Left ventricle myocardium inferior (tissue), 1 donor: ENCODE measurements at regions not wholly inside any gene's neighbourhood (a gene's known extent, or its start where the extent isn't known, plus 50 kb on each side); places are given as distances from the start of the nearest gene placed in this dataset.

Experiments used
- DNase-seq: peaks from one replicate; pipeline ENCODE4 v3.0.0-alpha.2; 2020
- H3K27ac ChIP-seq: fragments of 200-600 bp; replicated peaks from 2 replicates; pipeline ENCODE4 v1.8.0; 2021
- H3K27me3 ChIP-seq: fragments of 200-600 bp; 2 replicates; pipeline ENCODE4 v1.8.0; 2021; ENCODE audit warnings: low read depth
- H3K36me3 ChIP-seq: fragments of 200-600 bp; 2 replicates; pipeline ENCODE4 v1.8.0; 2021
- H3K4me1 ChIP-seq: fragments of 200-600 bp; 2 replicates; pipeline ENCODE4 v1.8.0; 2021
- H3K4me3 ChIP-seq: fragments of 200-600 bp; 2 replicates; pipeline ENCODE4 v1.8.0; 2021; ENCODE audit warnings: mild to moderate bottlenecking, moderate library complexity
- H3K9me3 ChIP-seq: fragments of 200-600 bp; replicated peaks from 2 replicates; pipeline ENCODE4 v1.8.0; 2021
- intact Hi-C: fragments of 100-400 bp; cut with micrococcal nuclease; formaldehyde crosslinking; loops from one replicate; pipeline ENCODE4 v1.11.0; 2022
- TF ChIP-seq, protein P1 (sequence below): fragments of 200-600 bp; IDR thresholded peaks from 2 replicates; pipeline ENCODE4 v1.8.0; 2021; ENCODE audit warnings: antibody characterized with exemption, mild to moderate bottlenecking, borderline replicate concordance
- donor health status: DM: no; HTN: yes; CAD: no; lungs with severe emphysema.

DNA sequence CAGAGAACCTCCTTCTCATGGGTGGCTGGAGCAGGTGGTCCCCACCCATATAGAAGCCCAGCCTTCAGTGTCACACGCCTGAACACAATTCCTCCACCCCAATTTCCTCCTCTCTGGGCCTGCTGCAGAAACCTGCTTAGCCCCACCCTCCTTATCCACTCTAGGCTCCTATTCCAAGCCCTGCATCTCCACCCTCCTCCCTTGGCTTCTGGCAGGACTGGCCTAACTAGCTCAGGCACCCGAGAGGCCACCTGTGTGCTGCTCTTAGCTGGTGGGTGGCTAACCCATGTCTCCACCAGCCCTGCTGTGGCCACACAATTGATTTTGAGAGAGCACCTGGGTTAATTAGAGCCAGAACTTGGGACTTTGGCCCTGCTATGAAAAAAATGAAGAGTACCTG, 77.3 kb upstream of the ATP10B start:
- Histone ChIP-seq H3K36me3 (no peaks in the 10 kb centered on the region), H3K27me3 (no peaks in the 10 kb centered on the region), H3K4me3 (no peak overlapping the region), H3K27ac (no peak overlapping the region), H3K4me1 (no peaks in the 10 kb centered on the region), H3K9me3 (no peaks in the 10 kb centered on the region)
- DNase-seq = no peak
- TF ChIP-seq, protein P1, sequence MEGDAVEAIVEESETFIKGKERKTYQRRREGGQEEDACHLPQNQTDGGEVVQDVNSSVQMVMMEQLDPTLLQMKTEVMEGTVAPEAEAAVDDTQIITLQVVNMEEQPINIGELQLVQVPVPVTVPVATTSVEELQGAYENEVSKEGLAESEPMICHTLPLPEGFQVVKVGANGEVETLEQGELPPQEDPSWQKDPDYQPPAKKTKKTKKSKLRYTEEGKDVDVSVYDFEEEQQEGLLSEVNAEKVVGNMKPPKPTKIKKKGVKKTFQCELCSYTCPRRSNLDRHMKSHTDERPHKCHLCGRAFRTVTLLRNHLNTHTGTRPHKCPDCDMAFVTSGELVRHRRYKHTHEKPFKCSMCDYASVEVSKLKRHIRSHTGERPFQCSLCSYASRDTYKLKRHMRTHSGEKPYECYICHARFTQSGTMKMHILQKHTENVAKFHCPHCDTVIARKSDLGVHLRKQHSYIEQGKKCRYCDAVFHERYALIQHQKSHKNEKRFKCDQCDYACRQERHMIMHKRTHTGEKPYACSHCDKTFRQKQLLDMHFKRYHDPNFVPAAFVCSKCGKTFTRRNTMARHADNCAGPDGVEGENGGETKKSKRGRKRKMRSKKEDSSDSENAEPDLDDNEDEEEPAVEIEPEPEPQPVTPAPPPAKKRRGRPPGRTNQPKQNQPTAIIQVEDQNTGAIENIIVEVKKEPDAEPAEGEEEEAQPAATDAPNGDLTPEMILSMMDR = no peak
- intact Hi-C loops = no loop called here

DNA sequence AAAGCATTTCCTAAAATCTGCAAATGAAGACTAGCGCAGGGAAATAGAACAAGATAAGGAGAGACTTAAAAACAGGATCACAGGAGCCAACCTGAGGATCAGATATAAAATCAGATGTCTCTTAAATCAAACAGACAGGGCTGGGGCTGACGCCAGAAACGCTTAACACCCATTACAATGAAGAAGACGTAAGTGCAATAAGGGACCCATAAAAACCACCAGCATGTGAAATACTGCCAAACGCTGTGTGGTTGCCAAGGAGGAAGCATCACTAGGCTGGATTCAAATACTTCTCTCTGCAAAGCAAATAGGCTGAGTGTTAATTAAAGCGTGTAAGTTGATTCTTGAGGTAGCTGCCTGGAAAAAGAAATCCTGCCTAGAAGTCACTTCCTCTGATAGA, 74.4 kb upstream of the ATP10B start:
- Histone ChIP-seq H3K36me3 (no peaks in the 10 kb centered on the region), H3K27me3 (no peaks in the 10 kb centered on the region), H3K4me1 (no peaks in the 10 kb centered on the region), H3K9me3 (no peaks in the 10 kb centered on the region), H3K4me3 (no peak overlapping the region), H3K27ac (no peak overlapping the region)
- intact Hi-C loops = no loop called here
- DNase-seq = no peak
- TF ChIP-seq, protein P1 = no peak

DNA sequence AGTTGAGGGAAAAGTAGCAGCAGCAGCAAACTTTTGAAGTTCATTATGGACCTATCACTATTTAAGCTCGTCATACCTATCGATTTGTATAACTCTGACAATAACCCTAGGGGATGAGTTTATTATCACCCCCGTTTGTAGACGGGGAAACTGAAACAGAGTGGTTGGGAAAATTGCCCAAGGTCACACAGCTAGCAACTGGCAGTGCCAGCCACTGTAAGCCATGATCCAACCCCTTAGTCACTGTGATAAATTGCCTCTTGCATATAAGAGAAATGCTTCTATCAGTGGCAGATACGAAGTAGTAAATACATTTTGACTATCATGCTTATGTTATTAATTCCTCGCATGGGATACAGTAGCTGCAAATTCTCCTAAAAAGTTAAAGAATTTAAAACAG, 73.3 kb upstream of the ATP10B start:
- H3K4me3 ChIP-seq = no peak overlapping the region
- H3K27ac ChIP-seq = no peak overlapping the region
- no peaks in the 10 kb centered on the region for H3K27me3 ChIP-seq
- TF ChIP-seq, protein P1 = no peak
- no peaks in the 10 kb centered on the region for H3K36me3 ChIP-seq
- H3K4me1 ChIP-seq = no peaks in the 10 kb centered on the region
- no peak for DNase-seq
- no peaks in the 10 kb centered on the region for H3K9me3 ChIP-seq
- intact Hi-C loops = no loop called here

DNA sequence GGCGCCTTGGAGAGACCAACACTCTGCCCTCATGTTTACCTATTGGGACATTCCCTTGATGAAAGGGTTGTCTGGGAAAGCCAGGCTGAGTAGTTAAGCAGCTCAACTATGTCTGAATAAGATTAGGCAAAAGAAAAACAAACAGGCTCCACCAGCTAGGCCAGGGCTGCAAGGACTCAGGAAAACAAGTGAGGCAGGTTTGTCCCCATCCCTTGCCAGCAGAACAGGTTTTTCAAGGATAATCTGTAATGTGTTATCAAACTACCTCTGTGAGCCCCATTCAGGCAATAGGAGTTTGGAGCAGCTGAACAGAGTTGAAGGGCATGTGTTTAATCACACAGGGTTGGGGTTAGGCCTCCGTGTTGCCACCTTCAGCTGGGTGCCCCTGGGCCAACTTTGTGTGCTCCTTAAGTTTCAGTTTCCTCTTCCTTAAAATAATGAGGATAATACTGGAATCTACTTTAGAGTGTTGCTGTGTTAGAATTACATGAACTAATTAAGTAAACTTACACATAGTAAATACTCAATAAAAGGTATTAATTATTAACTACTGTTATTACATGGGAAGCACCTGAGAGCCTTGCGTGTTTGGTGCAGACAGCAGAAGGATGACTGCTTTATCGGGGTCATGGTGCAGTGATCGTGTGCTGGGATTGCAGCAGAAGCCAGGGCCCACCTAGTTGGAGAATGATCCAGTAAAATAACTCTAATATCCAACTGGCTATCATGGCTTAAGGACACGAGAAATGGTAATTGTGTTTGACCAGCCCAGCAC, 72.1 kb upstream of the ATP10B start:
- no peaks in the 10 kb centered on the region for H3K4me1 ChIP-seq
- intact Hi-C loops = no loop called here
- H3K4me3 ChIP-seq = no peak overlapping the region
- H3K27me3 ChIP-seq = no peaks in the 10 kb centered on the region
- H3K9me3 ChIP-seq = no peaks in the 10 kb centered on the region
- no peak for DNase-seq
- H3K36me3 ChIP-seq = no peaks in the 10 kb centered on the region
- TF ChIP-seq, protein P1 = no peak
- H3K27ac ChIP-seq = no peak overlapping the region

DNA sequence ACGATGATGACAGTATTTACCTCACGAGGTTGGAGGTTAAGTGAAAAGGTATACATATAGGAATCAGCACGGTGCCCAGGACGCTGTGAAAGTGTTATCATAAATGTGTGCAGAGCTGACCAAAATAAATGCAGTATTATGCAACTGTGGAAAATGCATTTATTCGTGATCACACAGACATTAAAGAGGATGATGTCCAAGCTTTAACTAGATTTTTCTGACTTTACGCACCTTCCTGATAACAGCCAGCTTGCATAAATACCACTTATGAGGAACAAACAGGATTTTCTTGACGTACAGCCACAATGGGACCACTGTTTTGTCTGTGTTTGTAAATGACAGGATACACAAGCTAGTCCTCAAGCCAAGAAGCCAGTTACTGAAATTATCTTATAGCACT, 71.4 kb upstream of the ATP10B start:
- no peaks in the 10 kb centered on the region for H3K27me3 ChIP-seq
- H3K36me3 ChIP-seq = no peaks in the 10 kb centered on the region
- H3K4me1 ChIP-seq = no peaks in the 10 kb centered on the region
- intact Hi-C loops = no loop called here
- no peak overlapping the region for H3K27ac ChIP-seq
- no peak for DNase-seq
- H3K9me3 ChIP-seq = no peaks in the 10 kb centered on the region
- no peak overlapping the region for H3K4me3 ChIP-seq
- TF ChIP-seq, protein P1 = no peak
